Kidney tubule cell (primary cell): ENCODE measurements at regions not wholly inside any gene's neighbourhood (a gene's known extent, or its start where the extent isn't known, plus 50 kb on each side); places are given as distances from the start of the nearest gene placed in this dataset.
A peak's percentile ranks its signal among the peaks of the same experiment; 100 is the strongest.
"Not testable (repeated sequence)": the region's sequence is repeated elsewhere in the genome, so short reads cannot be mapped to it uniquely, and the experiment has no call there.

ENCODE experiments used
- DNase-seq: peaks from one replicate; pipeline ENCODE4 v3.0.0-alpha.2; 2018; ENCODE audit warnings: low spot score

GRCh38 chr2:239550357-239550756 lies 149.5 kb upstream of the HDAC4 start:
- DNase-seq = no peak

DNA sequence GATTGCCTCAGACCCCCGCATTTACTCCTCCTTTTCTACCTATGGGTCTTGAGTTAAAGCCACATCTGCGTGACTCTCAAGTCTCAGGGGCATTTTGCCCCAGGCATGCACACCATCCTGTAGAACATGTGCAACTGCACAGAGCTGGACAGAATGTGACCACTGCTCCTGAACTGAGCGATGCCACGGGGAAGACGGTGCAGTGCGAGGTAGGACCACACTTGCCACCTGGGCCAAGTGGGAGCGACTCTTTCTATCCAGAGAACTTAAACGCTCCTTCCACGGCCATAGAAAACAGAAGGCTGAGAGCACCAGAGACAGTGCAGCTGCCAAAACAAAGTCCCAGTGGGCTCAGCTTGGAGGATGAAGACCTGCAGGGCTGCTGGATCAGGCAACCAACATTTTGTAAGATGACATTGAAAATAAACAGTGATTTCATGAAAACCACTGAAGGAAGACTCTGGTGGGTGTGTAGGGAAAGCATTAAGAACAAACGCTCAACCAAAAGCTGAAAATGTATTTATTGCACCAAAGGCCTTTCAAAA lies 149.0 kb upstream of the HDAC4 start:
- DNase-seq = no peak

DNA sequence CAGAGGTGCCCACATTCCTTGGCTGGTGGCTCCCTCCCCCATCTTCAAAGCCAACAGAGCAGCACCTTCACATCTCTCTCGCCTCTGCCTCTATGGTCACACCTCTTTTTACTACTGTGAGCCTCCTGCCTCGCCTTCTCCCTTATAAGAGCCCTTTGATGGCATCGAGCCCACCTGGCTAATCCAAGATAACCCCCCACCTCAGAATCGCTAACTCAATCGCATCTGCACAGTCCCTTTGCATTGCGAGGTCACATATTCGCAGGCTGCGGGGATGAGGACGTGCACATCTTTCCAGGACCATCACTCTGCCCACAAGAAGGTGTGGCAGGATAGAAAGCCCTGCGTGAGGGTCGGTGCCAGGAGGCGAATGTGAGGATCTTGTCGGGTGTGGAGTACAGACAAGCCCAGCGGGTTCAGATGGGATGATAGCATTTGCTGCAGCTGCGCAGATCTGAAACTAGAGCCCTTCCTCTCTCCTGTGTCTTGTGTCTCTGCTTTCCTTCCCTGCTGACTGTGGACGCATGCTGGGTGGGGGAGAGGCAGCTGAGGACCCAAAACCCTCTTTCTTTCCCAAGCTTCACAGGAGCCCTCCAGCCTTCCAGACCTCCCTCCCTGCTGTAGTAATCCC lies 148.3 kb upstream of the HDAC4 start:
- no peak for DNase-seq

DNA sequence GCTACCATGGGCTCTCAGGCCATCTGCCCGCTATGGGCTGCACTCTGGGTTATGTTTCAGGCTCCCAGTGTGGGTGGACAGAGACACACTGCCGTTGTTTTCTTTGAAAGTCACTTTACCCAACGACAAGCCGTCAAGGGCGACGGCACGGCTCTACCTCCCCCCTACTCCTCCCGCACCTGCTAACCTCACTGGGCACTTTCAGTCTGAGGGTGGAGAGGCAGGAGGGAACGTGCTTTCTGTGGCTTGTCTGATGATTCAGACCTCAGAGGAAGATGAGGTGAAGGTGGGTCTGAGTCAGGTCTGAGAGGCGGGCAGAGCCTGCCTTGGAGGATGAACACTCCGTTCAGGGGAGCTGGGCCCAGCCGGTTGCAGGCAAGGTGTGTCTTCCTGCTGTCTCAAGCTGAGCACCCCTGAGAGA lies 147.6 kb upstream of the HDAC4 start:
- DNase-seq = peak; percentile 44

GRCh38 chr2:239547140-239547539 lies 146.3 kb upstream of the HDAC4 start:
- DNase-seq = not testable (repeated sequence)

- no peak for DNase-seq
These were observed 145.7 kb upstream of the HDAC4 start for GRCh38 chr2:239546541-239546940.

GRCh38 chr2:239545741-239546392 lies 145.0 kb upstream of the HDAC4 start:
- no peak for DNase-seq

GRCh38 chr2:239544918-239545465 lies 144.2 kb upstream of the HDAC4 start:
- DNase-seq = no peak

DNA sequence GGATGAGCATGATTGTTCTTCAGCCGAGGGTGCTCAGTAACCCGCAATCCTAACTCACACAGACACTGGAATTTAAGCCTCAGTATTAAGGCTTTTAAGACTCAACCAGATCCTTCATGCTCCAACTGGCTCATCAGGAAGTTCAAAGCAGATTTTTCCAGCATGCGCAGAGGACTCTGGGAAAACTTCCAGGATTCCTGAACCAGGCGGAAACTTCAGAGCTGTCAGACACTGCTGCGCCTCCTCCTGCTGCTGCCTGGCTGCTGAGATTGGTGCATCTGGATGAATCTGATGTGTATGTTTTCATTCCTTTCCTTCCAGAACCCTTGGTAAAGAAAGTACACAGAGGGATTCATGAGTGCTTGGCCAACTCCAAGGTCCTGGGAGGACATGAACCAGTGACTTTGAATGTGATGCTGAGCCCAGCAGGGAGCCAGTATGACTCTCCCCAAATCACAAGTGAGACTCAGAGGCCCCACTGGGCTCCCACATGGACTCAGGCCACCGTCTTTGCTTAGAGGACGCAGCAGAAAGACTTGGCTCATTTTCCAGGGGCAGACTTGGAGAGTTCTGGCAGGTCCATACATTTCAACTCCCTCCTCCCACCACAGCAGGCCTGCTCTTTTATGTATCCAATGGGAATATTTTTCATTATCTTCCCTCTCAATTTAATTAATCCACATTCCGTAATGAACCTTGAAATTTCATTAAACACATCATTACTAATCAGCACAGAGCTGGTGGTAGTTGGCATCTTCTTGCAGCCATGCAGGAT lies 143.5 kb upstream of the HDAC4 start:
- no peak for DNase-seq

DNA sequence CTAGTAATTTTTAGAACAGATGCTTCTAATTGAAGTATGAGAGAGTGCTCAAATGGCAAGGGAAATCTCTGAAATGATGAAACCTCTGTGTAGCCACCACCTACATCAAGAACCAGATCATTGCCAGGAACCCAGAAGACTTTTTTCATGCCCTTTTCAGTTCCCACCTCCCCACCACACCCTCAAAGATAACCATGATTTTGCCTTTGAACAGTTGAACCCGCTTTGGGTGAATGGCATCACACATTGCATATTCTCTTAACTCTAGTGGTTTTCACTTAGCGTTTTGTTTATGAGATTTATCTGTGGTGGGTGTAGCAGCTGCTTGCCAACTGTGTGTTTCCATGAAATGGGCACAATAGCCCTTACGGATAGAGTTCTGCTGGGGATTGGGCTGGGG lies 142.9 kb upstream of the HDAC4 start:
- DNase-seq = no peak

DNA sequence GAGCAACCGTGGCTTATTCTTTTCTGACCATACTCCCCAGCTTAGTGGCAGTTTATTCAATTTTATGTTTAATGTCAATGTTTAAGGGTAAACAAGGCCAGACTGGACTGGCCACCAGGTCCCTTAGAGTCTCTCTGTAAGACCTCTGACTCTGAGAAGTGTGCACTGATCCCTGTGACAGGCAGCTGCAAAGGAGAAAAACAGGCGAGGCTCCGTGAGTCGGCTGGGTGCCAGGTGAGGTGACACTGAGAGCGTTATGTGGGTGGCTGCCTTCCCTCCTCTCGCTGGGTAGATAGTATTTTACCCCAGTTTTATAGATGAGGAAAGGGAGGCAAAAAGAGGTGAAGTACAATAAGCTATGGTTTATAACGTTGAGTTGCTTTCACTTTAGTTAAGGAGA lies 139.4 kb upstream of the HDAC4 start:
- no peak for DNase-seq

GRCh38 chr2:239539776-239540100 lies 138.9 kb upstream of the HDAC4 start:
- DNase-seq = no peak

- no peak for DNase-seq
These were observed 138.4 kb upstream of the HDAC4 start for GRCh38 chr2:239539083-239539775.

GRCh38 chr2:239538357-239539052 lies 137.7 kb upstream of the HDAC4 start:
- DNase-seq = no peak

DNA sequence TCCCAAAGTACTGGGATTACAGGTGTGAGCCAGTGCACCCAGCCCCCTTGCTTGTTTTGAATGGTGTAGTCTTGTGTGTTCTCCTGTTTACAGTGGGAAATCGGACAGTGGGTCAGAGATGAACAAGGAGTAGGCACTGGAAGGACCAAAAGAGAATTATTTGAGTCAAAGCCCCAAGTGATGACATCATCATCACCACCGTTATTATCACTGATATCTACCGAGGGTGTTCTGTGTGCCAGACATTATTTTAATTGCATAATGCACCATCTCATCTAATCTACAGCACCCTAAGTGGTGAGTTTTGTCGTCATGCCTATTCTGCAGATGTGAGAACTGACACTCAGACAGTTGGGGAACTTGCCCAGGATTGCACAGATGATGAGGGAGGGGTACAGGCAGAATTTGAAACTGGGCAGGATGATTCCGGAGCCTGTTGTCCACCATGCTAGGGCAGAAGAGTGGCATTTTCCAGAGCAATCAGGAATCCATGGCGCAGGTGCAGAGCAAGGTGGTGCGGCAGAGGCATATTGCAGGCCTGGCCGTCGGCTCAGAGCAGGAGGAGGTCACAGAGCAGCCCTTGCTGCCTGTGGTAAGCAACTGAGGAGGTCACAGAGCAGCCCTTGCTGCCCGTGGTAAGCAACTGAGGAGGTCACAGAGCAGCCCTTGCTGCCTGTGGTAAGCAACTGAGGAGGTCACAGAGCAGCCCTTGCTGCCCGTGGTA lies 137.0 kb upstream of the HDAC4 start:
- no peak for DNase-seq

DNA sequence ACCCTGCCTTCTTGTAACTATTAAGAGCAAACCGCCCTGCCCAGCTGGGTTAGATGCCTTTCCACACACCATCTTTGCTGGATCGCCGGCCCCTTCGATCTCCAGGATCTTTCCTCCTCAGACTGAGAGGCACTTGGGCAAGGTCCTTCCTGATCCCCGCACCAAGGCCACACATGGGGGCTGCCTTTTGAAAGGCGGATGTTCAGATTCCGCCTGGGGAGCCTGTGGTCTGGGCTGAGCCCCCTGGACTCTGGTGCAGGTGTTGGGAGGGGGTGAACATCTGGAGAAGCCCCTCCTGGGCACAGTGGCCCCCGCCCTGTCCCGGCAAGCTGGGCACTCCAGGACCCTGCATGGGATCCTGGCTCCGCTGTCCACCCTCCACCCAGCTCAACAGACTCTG lies 135.4 kb upstream of the HDAC4 start:
- no peak for DNase-seq

GRCh38 chr2:239535413-239536144 lies 134.8 kb upstream of the HDAC4 start:
- DNase-seq = no peak

GRCh38 chr2:239534581-239535412 lies 134.0 kb upstream of the HDAC4 start:
- DNase-seq = no peak

- no peak for DNase-seq
These were observed 132.9 kb upstream of the HDAC4 start for GRCh38 chr2:239533569-239534316.
